ENCODE measurements at regions not wholly inside any gene's neighbourhood (a gene's known extent, or its start where the extent isn't known, plus 50 kb on each side); places are given as distances from the start of the nearest gene placed in this dataset.
A peak's percentile ranks its signal among the peaks of the same experiment; 100 is the strongest.

DNA sequence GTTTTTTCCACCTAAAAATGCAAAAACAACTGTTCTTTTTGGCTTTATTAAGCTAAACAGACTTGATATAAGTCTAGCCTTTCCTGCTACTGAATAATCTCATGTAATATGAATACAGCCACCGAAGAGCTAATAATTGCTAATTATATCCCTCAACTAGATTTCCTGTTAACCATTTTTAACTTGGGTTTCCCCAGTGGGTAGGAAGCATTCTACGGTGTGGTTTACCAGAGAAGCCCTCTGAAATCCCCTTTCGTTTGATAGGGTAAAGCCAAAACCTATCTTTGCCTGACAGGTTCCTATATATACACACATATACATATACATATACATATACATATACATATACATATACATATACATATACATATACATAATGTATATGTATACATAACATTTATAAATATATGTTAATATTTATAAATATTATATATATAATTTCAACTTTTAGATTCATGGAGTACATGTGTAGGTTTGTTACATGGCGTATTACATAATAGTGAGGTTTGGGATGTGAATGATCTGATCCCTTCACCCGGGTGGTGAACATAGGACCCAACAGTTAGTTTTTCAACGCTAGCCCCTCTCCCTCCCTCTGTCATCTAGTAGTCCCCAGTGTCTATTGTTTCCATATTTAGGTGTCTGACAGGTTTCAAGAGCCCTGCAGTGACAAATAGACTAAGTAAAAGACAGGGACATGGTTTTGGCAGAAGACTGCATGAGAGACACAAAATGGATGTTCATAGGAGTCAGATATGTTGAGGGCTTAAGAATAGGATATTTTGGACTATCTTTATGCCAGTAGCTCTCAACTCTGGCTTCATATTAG lies 62.4 kb downstream of the ATXN3L start:
- no peak overlapping the region for H3K4me3 ChIP-seq (ENCODE audit: low read length in 2 of 2)
- H3K27ac ChIP-seq (ENCODE audit: low read depth in 1 of 2, low read length in 1 of 2), result no peak overlapping the region
- H3K27me3 ChIP-seq (ENCODE audit: control insufficient read depth in 2 of 2, insufficient read depth in 1 of 2, low read length in 1 of 2), result no peaks in the 10 kb centered on the region
- DNase-seq (ENCODE audit: low read depth in 6 of 9, low spot score in 9 of 9), result no peak
- H3K4me1 ChIP-seq (ENCODE audit: control insufficient read depth in 2 of 2, insufficient read depth in 2 of 2, low read length in 2 of 2), result no peaks in the 10 kb centered on the region
- no peaks in the 10 kb centered on the region for H3K9me3 ChIP-seq (ENCODE audit: control insufficient read depth in 2 of 2, insufficient read depth in 1 of 2, low read length in 1 of 2)
- 64% methylated on average over 6 of the region's 6 CpGs for WGBS
- no peaks in the 10 kb centered on the region for H3K36me3 ChIP-seq (ENCODE audit: control insufficient read depth in 2 of 2, insufficient read depth in 2 of 2, low read length in 1 of 2)

DNA sequence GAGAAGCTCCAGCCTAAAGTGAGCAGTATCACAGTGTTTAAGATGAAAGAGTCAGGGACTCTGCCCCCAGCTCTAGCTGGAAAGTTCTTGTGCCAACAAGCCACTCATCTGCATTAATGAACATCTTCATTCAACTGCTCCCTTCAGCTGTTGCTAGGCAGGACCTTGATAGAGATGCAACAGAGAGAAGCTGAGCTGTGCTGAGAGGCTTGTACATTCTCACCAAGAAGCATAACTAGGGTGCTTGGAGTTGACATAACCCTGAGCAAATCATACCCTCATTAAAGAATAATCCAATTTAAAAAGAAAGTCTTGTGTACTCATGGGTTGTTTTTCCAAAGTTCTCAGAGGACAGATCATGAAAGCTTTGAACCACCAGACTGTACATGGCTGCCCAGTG lies 63.2 kb downstream of the ATXN3L start:
- Histone ChIP-seq H3K9me3 (ENCODE audit: control insufficient read depth in 2 of 2, insufficient read depth in 1 of 2, low read length in 1 of 2) (no peaks in the 10 kb centered on the region), H3K27ac (ENCODE audit: low read depth in 1 of 2, low read length in 1 of 2) (no peak overlapping the region), H3K27me3 (ENCODE audit: control insufficient read depth in 2 of 2, insufficient read depth in 1 of 2, low read length in 1 of 2) (no peaks in the 10 kb centered on the region), H3K36me3 (ENCODE audit: control insufficient read depth in 2 of 2, insufficient read depth in 2 of 2, low read length in 1 of 2) (no peaks in the 10 kb centered on the region), H3K4me3 (ENCODE audit: low read length in 2 of 2) (no peak overlapping the region), H3K4me1 (ENCODE audit: control insufficient read depth in 2 of 2, insufficient read depth in 2 of 2, low read length in 2 of 2) (no peaks in the 10 kb centered on the region)
- no peak for DNase-seq (ENCODE audit: low read depth in 6 of 9, low spot score in 9 of 9)

DNA sequence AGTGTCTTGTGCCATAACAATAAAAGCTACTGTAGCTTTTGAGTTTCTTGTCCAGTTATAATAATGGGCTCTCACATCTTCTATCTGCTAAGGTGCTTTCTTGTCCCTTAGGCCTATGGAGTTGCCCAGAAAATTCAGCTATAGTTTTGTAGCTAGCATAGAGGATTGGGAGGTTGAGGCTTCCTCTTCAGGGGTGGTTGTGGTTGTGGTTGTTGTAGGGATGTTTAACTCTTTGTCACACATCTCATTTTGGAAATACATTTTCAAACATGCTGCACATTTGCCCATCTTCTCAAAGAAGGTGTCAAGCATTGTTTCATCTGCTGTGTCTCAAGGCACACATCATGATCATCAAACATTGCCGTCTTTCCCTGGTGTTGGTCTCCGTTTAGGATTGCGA lies 65.0 kb downstream of the ATXN3L start:
- Histone ChIP-seq H3K36me3 (ENCODE audit: control insufficient read depth in 2 of 2, insufficient read depth in 2 of 2, low read length in 1 of 2) (no peaks in the 10 kb centered on the region), H3K9me3 (ENCODE audit: control insufficient read depth in 2 of 2, insufficient read depth in 1 of 2, low read length in 1 of 2) (no peaks in the 10 kb centered on the region), H3K27me3 (ENCODE audit: control insufficient read depth in 2 of 2, insufficient read depth in 1 of 2, low read length in 1 of 2) (no peaks in the 10 kb centered on the region), H3K4me1 (ENCODE audit: control insufficient read depth in 2 of 2, insufficient read depth in 2 of 2, low read length in 2 of 2) (no peaks in the 10 kb centered on the region), H3K27ac (ENCODE audit: low read depth in 1 of 2, low read length in 1 of 2) (no peak overlapping the region), H3K4me3 (ENCODE audit: low read length in 2 of 2) (no peak overlapping the region)
- peak in 1 of 9 donors; percentile 6 for DNase-seq (ENCODE audit: low read depth in 6 of 9, low spot score in 9 of 9)
- over 99% methylated on average over 3 of the region's 3 CpGs for WGBS

DNA sequence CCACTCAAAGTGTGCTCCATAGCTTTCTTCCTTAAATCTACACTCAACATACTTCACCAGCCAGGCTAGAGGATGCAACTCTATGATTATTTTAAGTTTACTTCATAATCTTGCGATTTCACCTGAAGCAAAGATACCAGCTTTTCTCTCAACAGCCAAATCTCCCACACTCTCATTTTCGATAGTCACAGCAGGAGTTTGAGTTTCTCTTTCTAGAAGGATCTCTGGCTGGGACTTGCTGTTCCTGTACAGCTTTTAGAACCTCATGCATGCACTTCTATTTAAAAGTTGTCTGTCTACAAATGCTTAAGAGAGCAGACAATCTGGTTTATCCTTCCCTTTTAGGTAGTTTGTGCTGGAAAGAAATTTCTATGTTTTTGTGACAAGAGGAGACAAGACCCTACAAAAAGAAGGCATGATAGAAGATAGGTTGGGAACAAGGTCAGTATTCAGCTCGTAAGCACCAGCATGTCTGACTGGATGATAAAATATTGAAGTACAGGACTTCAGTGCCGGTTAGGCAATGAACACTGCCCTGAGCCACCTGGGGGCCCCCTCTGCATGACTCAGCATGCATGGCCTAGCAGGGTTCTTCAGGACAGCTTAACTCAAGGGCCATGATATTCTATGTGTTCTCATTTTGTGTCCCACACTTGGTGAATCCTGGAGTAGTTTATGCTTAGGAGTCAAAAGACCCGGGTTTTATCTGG lies 65.6 kb downstream of the ATXN3L start:
- Histone ChIP-seq H3K36me3 (ENCODE audit: control insufficient read depth in 2 of 2, insufficient read depth in 2 of 2, low read length in 1 of 2) (no peaks in the 10 kb centered on the region), H3K27ac (ENCODE audit: low read depth in 1 of 2, low read length in 1 of 2) (no peak overlapping the region), H3K9me3 (ENCODE audit: control insufficient read depth in 2 of 2, insufficient read depth in 1 of 2, low read length in 1 of 2) (no peaks in the 10 kb centered on the region), H3K4me1 (ENCODE audit: control insufficient read depth in 2 of 2, insufficient read depth in 2 of 2, low read length in 2 of 2) (no peaks in the 10 kb centered on the region), H3K4me3 (ENCODE audit: low read length in 2 of 2) (no peak overlapping the region), H3K27me3 (ENCODE audit: control insufficient read depth in 2 of 2, insufficient read depth in 1 of 2, low read length in 1 of 2) (no peaks in the 10 kb centered on the region)
- DNase-seq (ENCODE audit: low read depth in 6 of 9, low spot score in 9 of 9), result peak in 1 of 9 donors; percentile 22
- WGBS, result 71% methylated on average over 5 of the region's 5 CpGs

DNA sequence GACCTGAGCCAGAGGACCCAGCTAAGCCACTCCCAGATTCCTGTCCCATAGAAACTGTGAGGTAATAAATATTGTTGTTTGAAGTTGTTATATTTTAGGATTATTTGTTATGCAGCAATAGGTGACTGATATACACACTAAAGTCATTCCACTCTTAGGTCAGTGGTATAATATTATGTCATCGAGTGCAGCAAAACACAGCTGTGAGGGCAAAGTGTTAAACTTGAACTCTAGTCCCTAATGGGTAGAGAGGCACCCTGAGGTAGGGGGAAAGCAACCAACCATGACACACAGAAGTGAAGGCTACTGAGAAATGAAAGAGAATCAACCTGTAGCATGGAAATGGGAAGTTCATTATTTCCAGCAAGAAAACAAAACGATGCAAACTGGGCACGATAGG lies 66.6 kb downstream of the ATXN3L start:
- DNase-seq (ENCODE audit: low read depth in 6 of 9, low spot score in 9 of 9), result no peak
- Histone ChIP-seq H3K4me3 (ENCODE audit: low read length in 2 of 2) (no peak overlapping the region), H3K27ac (ENCODE audit: low read depth in 1 of 2, low read length in 1 of 2) (no peak overlapping the region), H3K36me3 (ENCODE audit: control insufficient read depth in 2 of 2, insufficient read depth in 2 of 2, low read length in 1 of 2) (no peaks in the 10 kb centered on the region), H3K4me1 (ENCODE audit: control insufficient read depth in 2 of 2, insufficient read depth in 2 of 2, low read length in 2 of 2) (no peaks in the 10 kb centered on the region), H3K27me3 (ENCODE audit: control insufficient read depth in 2 of 2, insufficient read depth in 1 of 2, low read length in 1 of 2) (no peaks in the 10 kb centered on the region), H3K9me3 (ENCODE audit: control insufficient read depth in 2 of 2, insufficient read depth in 1 of 2, low read length in 1 of 2) (no peaks in the 10 kb centered on the region)
- WGBS, result 68% methylated on average over 3 of the region's 3 CpGs

DNA sequence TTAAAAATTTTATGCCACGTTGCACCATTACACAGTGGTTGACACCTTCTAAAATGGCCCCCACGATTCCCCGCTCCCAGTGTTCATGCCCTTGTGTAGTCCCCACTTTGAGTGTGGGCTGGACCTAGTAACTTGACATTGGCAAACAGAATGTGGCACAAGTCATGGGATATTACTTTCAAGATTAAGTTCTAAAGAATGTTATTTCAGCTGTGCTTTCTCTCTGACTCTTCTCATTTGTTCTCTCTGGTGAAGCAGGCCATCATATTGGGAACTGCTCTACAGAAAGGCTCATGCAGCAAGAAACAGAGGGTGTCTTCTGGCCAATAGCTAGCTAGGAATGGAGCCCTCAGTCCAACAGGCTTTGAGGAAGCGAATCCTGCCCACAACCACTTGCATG lies 67.1 kb downstream of the ATXN3L start:
- WGBS, result 96% methylated on average over 4 of the region's 4 CpGs
- no peak for DNase-seq (ENCODE audit: low read depth in 6 of 9, low spot score in 9 of 9)
- H3K36me3 ChIP-seq (ENCODE audit: control insufficient read depth in 2 of 2, insufficient read depth in 2 of 2, low read length in 1 of 2), result no peaks in the 10 kb centered on the region
- H3K4me1 ChIP-seq (ENCODE audit: control insufficient read depth in 2 of 2, insufficient read depth in 2 of 2, low read length in 2 of 2), result no peaks in the 10 kb centered on the region
- no peak overlapping the region for H3K27ac ChIP-seq (ENCODE audit: low read depth in 1 of 2, low read length in 1 of 2)
- H3K27me3 ChIP-seq (ENCODE audit: control insufficient read depth in 2 of 2, insufficient read depth in 1 of 2, low read length in 1 of 2), result no peaks in the 10 kb centered on the region
- H3K4me3 ChIP-seq (ENCODE audit: low read length in 2 of 2), result no peak overlapping the region
- no peaks in the 10 kb centered on the region for H3K9me3 ChIP-seq (ENCODE audit: control insufficient read depth in 2 of 2, insufficient read depth in 1 of 2, low read length in 1 of 2)

DNA sequence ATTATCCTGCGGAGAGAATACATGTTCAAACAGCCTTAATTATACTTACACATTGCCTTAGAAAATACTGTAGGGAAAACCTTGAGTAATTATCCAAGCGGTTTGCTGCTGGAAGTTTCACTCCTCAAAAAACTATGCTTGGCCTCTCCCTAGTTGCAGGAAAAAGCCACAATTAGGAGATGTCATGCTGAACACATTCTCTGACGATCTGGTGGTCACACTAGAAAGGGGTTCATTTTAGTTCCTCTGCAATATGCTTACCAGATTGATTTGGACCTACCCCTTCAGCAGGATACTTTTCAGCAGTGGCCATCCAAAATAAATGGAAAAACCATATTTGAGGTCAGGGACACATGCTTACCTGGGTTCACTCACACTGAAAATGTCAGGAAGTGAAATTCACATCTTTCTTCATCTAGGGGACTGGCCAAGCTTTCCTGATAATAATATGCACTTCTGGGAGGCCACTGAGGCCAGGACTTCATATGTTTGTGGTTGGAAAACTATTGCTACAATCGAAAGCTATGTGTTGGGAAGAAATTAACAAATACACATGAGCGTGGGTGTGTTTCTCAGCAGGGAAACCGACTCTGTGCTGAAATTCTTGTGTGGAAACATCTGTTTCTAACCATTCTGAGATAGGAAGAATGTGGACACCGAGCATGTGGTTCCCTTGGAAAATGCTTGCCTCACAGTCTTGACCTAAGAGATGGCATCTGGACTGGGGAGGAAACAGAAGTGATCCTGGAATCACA lies 68.8 kb downstream of the ATXN3L start:
- WGBS, result 69% methylated on average over 7 of the region's 7 CpGs
- no peak overlapping the region for H3K27ac ChIP-seq (ENCODE audit: low read depth in 1 of 2, low read length in 1 of 2)

DNA sequence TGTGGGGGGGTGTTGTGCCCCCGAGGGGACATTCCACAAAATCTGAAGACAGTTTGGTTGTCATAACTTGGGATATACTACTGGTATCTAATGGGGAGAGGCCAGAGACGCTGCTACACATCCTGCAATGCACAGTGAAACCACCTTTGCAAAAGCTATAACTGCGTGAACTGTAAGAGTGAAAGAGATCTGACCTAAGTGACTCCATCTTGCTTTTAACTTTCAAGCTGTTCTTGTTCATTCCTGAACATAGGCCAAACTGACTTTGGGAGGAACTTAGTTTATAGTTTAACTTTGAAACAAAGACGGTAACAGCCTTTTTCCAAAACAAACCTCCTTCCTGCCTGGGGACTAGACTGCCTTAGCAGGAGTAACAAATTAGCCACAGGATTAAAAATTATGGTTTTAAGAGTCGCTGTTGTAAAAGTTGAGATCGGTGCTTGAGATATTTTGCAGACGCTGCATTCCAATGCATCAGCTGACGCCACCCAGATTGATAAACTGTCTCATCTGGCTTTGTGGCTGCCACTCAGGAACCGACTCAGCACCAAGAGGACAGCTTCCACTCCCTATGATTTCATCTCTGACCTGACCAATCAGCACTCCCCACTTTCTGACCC lies 70.9 kb downstream of the ATXN3L start:
- no peak for DNase-seq (ENCODE audit: low read depth in 6 of 9, low spot score in 9 of 9)
- no peak overlapping the region for H3K27ac ChIP-seq (ENCODE audit: low read depth in 1 of 2, low read length in 1 of 2)

More for the DNA sequence above, 68.8 kb downstream of the ATXN3L start:
- DNase-seq (ENCODE audit: low read depth in 6 of 9, low spot score in 9 of 9), result peak in 1 of 9 donors; percentile 9
- no peaks in the 10 kb centered on the region for H3K4me1 ChIP-seq (ENCODE audit: control insufficient read depth in 2 of 2, insufficient read depth in 2 of 2, low read length in 2 of 2)
- H3K36me3 ChIP-seq (ENCODE audit: control insufficient read depth in 2 of 2, insufficient read depth in 2 of 2, low read length in 1 of 2), result no peaks in the 10 kb centered on the region
- no peaks in the 10 kb centered on the region for H3K9me3 ChIP-seq (ENCODE audit: control insufficient read depth in 2 of 2, insufficient read depth in 1 of 2, low read length in 1 of 2)
- no peaks in the 10 kb centered on the region for H3K27me3 ChIP-seq (ENCODE audit: control insufficient read depth in 2 of 2, insufficient read depth in 1 of 2, low read length in 1 of 2)
- H3K4me3 ChIP-seq (ENCODE audit: low read length in 2 of 2), result no peak overlapping the region

More for the DNA sequence above, 70.9 kb downstream of the ATXN3L start:
- Histone ChIP-seq H3K4me3 (ENCODE audit: low read length in 2 of 2) (no peak overlapping the region), H3K4me1 (ENCODE audit: control insufficient read depth in 2 of 2, insufficient read depth in 2 of 2, low read length in 2 of 2) (no peaks in the 10 kb centered on the region), H3K9me3 (ENCODE audit: control insufficient read depth in 2 of 2, insufficient read depth in 1 of 2, low read length in 1 of 2) (no peaks in the 10 kb centered on the region), H3K27me3 (ENCODE audit: control insufficient read depth in 2 of 2, insufficient read depth in 1 of 2, low read length in 1 of 2) (no peaks in the 10 kb centered on the region), H3K36me3 (ENCODE audit: control insufficient read depth in 2 of 2, insufficient read depth in 2 of 2, low read length in 1 of 2) (no peaks in the 10 kb centered on the region)
- WGBS, result 61% methylated on average over 9 of the region's 9 CpGs

All from thymus (tissue), 11 donors.